Activated CD4-positive, alpha-beta T cell treated with anti-CD3 and anti-CD28 coated beads for 36 hours (primary cell): ENCODE measurements at regions not wholly inside any gene's neighbourhood (a gene's known extent, or its start where the extent isn't known, plus 50 kb on each side); places are given as distances from the start of the nearest gene placed in this dataset.

Experiments
- ATAC-seq: fragments of 200-7000 bp; cut with Tn5 transposase; one replicate; pipeline ENCODE4 v1.10.0; 2021; ENCODE audit warnings: mild to moderate bottlenecking, moderate library complexity
- CTCF ChIA-PET: fragments of 350-600 bp; sonication (Branson Sonifier 250); formaldehyde crosslinking; loops from one replicate; lab custom pipeline; 2021; ENCODE audit warnings: antibody characterized with exemption; lab: Charles Lee
- POLR2A ChIA-PET: fragments of 350-600 bp; sonication (Branson Sonifier 250); formaldehyde crosslinking; loops from one replicate; lab custom pipeline; 2021; ENCODE audit warnings: antibody characterized with exemption, inconsistent platforms; lab: Charles Lee
- DNase-seq: peaks from one replicate; pipeline ENCODE4 v3.0.0-alpha.2; 2020
- H3K27ac Mint-ChIP-seq: one replicate; pipeline ENCODE4 v1.8.0; 2021; ENCODE audit warnings: mixed read lengths
- H3K27me3 Mint-ChIP-seq: one replicate; pipeline ENCODE4 v1.8.0; 2021; ENCODE audit warnings: mixed read lengths
- H3K36me3 Mint-ChIP-seq: one replicate; pipeline ENCODE4 v1.8.0; 2021; ENCODE audit warnings: low read depth, mixed read lengths
- H3K4me1 Mint-ChIP-seq: one replicate; pipeline ENCODE4 v1.8.0; 2021; ENCODE audit warnings: mixed read lengths
- H3K4me3 Mint-ChIP-seq: one replicate; pipeline ENCODE4 v1.8.0; 2021; ENCODE audit warnings: mild to moderate bottlenecking, moderate library complexity, mixed read lengths
- H3K9me3 Mint-ChIP-seq: one replicate; pipeline ENCODE4 v1.8.0; 2021; ENCODE audit warnings: low read depth, mixed read lengths
- intact Hi-C, 2 experiments: fragments of 100-400 bp; cut with DNase I in 1 of 2; cut with micrococcal nuclease in 1 of 2; formaldehyde crosslinking; loops; one replicate each; pipeline versions ENCODE4 v1.14.2 to v1.15.1; 2022 to 2024; cut with DNase I, micrococcal nuclease

DNA sequence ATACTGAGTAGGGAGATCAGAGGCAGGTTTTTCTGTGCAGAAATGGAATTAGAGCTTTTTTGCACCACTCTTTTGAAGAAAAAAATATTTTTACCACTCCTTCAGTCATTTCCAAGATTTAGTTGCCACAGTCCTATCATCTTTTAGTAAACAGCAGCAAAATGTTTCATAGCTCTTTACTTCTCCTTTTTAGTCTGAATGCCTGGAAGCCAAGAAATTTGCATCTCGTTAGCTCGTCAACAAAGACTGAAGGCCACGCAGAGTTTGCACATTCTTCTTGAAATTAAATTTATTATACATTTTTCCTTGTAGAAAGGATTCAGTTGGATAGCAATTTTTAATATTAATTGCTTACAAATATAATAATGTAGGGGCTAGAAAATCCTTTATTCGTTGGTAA lies 544.5 kb upstream of the ATP2B1 start:
- no peak overlapping the region for H3K27ac Mint-ChIP-seq
- ATAC-seq: no peak
- no peaks in the 10 kb centered on the region for H3K36me3 Mint-ChIP-seq
- POLR2A ChIA-PET: no interaction called here
- H3K27me3 Mint-ChIP-seq: no peaks in the 10 kb centered on the region
- H3K4me3 Mint-ChIP-seq: no peak overlapping the region
- no peaks in the 10 kb centered on the region for H3K9me3 Mint-ChIP-seq
- CTCF ChIA-PET: interaction anchor here (1.0 to 1.2 kb wide), 2 partner anchors 18 to 27 kb away, joined by 3 read pairs; no protein-coding TSS in a partner anchor
- no peak for DNase-seq
- H3K4me1 Mint-ChIP-seq: peaks cover 11% of the 10 kb centered on the region
- intact Hi-C loops: loop anchor here (10.0 kb wide), 1 partner anchor 708 kb away; no protein-coding TSS in a partner anchor

DNA sequence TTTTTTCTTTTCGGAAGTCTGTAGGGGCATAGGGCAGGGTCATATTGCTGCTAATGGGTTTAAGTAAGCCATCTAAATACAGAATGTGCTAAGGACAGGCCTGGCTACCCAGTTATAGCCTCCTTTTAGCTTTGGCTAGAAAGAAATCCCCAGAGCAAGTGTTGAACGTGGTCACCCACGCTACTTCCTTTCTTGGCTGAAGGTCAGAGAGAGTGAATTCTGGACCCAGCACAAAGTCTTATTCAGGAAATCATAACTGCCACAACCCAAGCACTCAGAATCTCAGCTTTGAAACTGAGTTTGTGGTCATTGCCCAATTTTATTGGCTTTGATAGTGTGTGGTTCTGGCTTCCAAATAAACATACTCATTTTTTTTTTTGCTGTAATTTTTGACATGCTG lies 542.1 kb upstream of the ATP2B1 start:
- no peak for ATAC-seq
- DNase-seq: no peak
- Mint-ChIP-seq H3K27me3 (no peaks in the 10 kb centered on the region), H3K27ac (no peak overlapping the region), H3K4me3 (no peak overlapping the region), H3K36me3 (no peaks in the 10 kb centered on the region), H3K4me1 (peaks cover 11% of the 10 kb centered on the region), H3K9me3 (no peaks in the 10 kb centered on the region)
- CTCF ChIA-PET: no interaction called here
- POLR2A ChIA-PET: no interaction called here
- intact Hi-C loops: loop anchor here (10.0 kb wide), 1 partner anchor 706 kb away; no protein-coding TSS in a partner anchor

DNA sequence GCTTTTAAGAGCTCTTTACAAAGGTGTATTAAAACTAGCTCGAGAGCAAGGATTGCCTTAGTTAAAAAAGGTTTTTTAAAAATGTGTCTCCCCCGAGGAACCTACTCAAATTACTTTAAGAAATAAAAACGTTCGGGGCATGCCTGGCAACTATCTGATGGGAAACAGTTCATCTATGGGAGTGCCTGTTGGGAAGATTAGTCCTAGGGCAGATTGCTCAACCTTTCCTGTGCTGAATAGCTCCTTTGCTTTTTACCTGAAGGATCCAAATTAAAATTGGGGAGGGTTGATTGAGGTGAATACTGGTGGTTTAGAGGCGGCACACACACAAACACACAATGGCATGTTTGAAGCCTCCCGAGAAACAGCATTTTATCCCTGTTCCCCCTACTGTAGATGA lies 541.4 kb upstream of the ATP2B1 start:
- intact Hi-C loops: loop anchor here (10.0 kb wide), 1 partner anchor 705 kb away; no protein-coding TSS in a partner anchor
- Mint-ChIP-seq H3K9me3 (no peaks in the 10 kb centered on the region), H3K27me3 (no peaks in the 10 kb centered on the region), H3K4me3 (no peak overlapping the region), H3K4me1 (peaks cover 11% of the 10 kb centered on the region), H3K27ac (no peak overlapping the region), H3K36me3 (no peaks in the 10 kb centered on the region)
- DNase-seq: no peak
- ATAC-seq: no peak
- POLR2A ChIA-PET: no interaction called here
- CTCF ChIA-PET: interaction anchor here (0.9 kb wide), 1 partner anchor 544 kb away, joined by 3 read pairs; no protein-coding TSS in a partner anchor

DNA sequence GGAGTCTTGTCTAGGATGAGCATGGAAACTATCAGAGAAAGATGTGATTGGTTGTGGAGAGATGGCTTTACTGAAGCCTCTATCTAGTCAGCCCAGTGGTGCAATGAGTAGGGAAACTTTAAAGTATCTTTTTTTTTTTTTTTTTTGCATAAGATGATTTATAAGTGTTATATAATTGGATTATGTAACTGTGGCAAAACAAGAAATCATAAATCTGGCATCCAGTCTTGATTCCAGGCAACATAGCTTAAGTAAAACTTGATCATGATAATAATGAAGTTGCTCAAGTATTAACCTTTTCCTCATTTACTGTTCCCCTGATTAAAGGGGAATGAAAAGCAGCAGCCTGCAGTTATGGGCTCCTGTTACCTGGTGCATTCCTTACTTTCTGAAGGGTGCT lies 538.0 kb upstream of the ATP2B1 start:
- no peaks in the 10 kb centered on the region for H3K36me3 Mint-ChIP-seq
- ChIA-PET POLR2A (no interaction called here), CTCF (no interaction called here)
- H3K27me3 Mint-ChIP-seq: no peaks in the 10 kb centered on the region
- intact Hi-C loops: no loop called here
- H3K27ac Mint-ChIP-seq: no peak overlapping the region
- ATAC-seq (no peak), DNase-seq (no peak)
- H3K4me3 Mint-ChIP-seq: no peak overlapping the region
- no peaks in the 10 kb centered on the region for H3K4me1 Mint-ChIP-seq
- no peaks in the 10 kb centered on the region for H3K9me3 Mint-ChIP-seq

DNA sequence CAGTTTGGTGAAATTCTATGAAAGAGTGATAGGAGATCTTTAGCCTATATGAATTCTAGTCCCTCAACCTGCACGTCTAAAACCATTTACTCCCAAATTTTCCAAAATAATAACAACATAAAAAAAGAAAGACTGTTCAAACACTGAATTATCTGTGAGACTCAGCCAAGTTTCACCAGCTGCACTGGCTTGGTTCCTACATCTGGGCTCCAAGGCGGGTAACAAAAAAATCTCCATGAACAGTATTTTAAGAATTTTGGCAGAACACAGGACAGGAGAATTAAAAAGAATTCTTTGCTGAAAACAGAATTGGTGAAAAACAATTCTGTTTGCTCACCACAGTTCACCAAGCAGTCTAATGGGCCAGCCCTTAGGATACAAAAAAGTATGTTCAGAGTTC lies 536.8 kb upstream of the ATP2B1 start:
- Mint-ChIP-seq H3K4me1 (no peaks in the 10 kb centered on the region), H3K9me3 (no peaks in the 10 kb centered on the region), H3K4me3 (no peak overlapping the region), H3K36me3 (no peaks in the 10 kb centered on the region), H3K27ac (no peak overlapping the region), H3K27me3 (no peaks in the 10 kb centered on the region)
- ChIA-PET POLR2A (no interaction called here), CTCF (no interaction called here)
- intact Hi-C loops: no loop called here
- no peak for ATAC-seq
- DNase-seq: no peak

DNA sequence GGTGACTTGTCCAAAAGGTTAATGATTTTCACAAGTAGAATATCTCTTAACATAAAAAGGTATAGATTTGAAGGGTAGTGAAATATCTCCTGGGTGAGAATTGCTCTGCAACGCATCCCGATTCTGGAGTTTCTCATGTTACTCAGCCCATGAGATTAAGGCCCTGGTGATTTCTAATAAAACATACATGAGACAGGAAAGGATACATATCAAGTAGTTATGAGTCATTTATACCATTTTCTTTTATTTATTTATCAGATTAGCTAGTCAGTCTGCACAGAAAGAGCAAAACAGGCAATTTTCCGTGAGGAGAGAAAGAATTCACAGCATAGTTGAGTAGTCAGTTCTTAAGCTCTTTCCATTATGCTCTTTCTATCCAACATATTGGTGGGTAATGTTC lies 535.6 kb upstream of the ATP2B1 start:
- H3K36me3 Mint-ChIP-seq: no peaks in the 10 kb centered on the region
- DNase-seq: no peak
- POLR2A ChIA-PET: no interaction called here
- H3K4me1 Mint-ChIP-seq: no peaks in the 10 kb centered on the region
- no peaks in the 10 kb centered on the region for H3K27me3 Mint-ChIP-seq
- H3K4me3 Mint-ChIP-seq: no peak overlapping the region
- no peak overlapping the region for H3K27ac Mint-ChIP-seq
- ATAC-seq: no peak
- CTCF ChIA-PET: no interaction called here
- intact Hi-C loops: no loop called here
- H3K9me3 Mint-ChIP-seq: no peaks in the 10 kb centered on the region

DNA sequence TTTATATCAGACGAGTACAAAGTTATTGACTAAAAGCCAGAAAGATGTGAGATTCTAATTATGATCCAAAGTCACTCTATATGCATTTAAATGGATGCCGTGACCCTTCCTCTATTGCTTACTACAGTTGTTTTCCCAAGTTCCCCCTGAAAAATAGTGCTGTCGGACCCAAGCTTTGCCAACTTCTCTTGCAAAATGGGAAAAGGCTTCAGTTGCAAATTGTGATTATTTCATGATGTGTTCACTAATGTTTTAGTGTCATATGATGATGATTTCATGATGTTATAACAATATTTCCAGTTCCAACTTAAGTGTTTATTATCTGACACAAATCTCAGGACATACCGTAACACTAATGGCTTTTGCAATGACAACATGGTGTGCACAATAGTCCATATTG lies 534.6 kb upstream of the ATP2B1 start:
- Mint-ChIP-seq H3K4me3 (no peak overlapping the region), H3K4me1 (no peaks in the 10 kb centered on the region), H3K27me3 (no peaks in the 10 kb centered on the region), H3K27ac (no peak overlapping the region), H3K9me3 (no peaks in the 10 kb centered on the region), H3K36me3 (no peaks in the 10 kb centered on the region)
- ChIA-PET CTCF (interaction anchor here (0.9 kb wide), 1 partner anchor 18 kb away, joined by 4 read pairs; no protein-coding TSS in a partner anchor), POLR2A (no interaction called here)
- DNase-seq: no peak
- intact Hi-C loops: no loop called here
- ATAC-seq: no peak

DNA sequence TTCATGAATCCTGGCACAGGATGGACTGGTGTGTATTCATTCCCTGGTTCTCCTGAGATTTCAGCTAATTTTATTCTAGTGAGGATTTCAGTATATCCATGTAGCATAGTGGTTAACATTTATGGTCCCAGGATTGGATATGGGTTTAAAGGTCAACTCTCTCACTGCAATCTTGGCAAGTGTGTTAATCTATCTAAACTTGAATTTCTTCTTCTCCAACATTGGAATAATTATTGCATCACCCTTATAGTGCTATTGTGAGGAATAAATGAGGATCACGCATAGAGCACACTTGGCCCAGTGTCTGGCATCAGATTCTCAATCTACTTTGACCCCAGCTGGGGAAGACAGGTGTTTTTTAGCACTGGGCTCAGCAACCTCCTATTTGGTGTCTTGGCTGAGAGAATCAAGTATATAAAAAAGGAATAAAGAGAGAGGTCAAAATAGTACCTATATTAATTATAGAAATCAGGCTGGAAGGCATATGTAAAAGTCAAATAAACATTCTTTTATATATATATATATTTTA lies 531.2 kb upstream of the ATP2B1 start:
- H3K9me3 Mint-ChIP-seq: peaks cover 2% of the 10 kb centered on the region
- peaks cover 5% of the 10 kb centered on the region for H3K27me3 Mint-ChIP-seq
- ChIA-PET POLR2A (no interaction called here), CTCF (no interaction called here)
- DNase-seq (no peak), ATAC-seq (no peak)
- intact Hi-C loops: no loop called here
- H3K4me1 Mint-ChIP-seq: no peaks in the 10 kb centered on the region
- no peaks in the 10 kb centered on the region for H3K36me3 Mint-ChIP-seq
- H3K27ac Mint-ChIP-seq: no peak overlapping the region
- H3K4me3 Mint-ChIP-seq: no peak overlapping the region

DNA sequence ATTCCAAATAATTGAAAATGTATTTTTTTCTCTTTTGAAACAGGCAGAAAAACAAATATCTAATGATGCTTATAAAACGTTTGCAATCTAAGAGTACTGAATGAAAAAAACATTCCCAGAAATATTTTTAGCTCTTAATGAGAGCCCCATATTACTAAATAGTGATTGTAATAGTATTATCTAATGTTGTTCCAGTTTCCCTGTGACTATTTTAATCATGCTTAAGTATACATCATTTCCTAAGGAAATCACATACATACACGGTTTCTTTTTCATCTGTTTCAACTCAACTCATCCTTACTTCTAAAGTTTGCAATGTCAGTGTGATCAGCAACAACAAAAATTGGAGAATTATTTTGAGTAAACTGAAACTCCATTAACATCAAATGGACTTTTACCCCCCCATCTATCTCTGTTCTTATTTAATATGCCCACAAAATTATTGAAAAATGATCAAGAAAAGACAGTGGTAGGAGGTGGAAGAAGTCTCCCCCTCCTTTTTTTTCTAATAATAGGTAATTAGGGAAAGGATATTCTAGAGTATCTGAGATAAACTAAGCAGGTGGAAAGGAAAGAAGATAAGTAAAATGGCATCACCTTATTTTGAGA lies 530.1 kb upstream of the ATP2B1 start:
- Mint-ChIP-seq H3K4me1 (no peaks in the 10 kb centered on the region), H3K27me3 (peaks cover 5% of the 10 kb centered on the region), H3K36me3 (no peaks in the 10 kb centered on the region), H3K4me3 (no peak overlapping the region), H3K9me3 (peaks cover 2% of the 10 kb centered on the region), H3K27ac (no peak overlapping the region)
- ATAC-seq: no peak
- DNase-seq: no peak
- intact Hi-C loops: no loop called here
- CTCF ChIA-PET: no interaction called here
- POLR2A ChIA-PET: interaction anchor here (0.5 kb wide), 1 partner anchor 130 kb away, joined by 3 read pairs; no protein-coding TSS in a partner anchor

DNA sequence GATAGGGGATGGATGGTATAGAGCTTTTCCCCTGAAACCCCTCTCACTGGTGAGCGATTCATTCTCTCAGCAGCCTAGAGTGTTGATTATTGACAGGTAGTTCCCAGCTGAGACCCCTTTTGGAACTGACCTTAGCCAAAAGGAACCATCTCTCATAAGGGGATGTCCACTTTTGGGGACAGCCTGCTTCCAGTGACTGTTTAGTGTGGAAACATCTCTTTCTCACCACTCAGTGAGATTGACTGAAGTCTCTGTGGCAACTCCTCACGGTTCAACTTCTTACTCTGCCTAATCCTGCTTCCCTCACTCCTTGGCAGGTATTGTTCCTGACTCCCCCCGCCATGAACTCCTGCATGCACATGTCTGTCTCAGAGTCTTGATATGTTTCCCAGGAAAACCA lies 529.2 kb upstream of the ATP2B1 start:
- DNase-seq (no peak), ATAC-seq (no peak)
- no peaks in the 10 kb centered on the region for H3K4me1 Mint-ChIP-seq
- no peak overlapping the region for H3K27ac Mint-ChIP-seq
- no peak overlapping the region for H3K4me3 Mint-ChIP-seq
- intact Hi-C loops: no loop called here
- H3K36me3 Mint-ChIP-seq: no peaks in the 10 kb centered on the region
- peaks cover 5% of the 10 kb centered on the region for H3K27me3 Mint-ChIP-seq
- CTCF ChIA-PET: interaction anchor here (0.6 kb wide), 1 partner anchor 1608 kb away, joined by 3 read pairs; no protein-coding TSS in a partner anchor
- POLR2A ChIA-PET: no interaction called here
- H3K9me3 Mint-ChIP-seq: peaks cover 2% of the 10 kb centered on the region

DNA sequence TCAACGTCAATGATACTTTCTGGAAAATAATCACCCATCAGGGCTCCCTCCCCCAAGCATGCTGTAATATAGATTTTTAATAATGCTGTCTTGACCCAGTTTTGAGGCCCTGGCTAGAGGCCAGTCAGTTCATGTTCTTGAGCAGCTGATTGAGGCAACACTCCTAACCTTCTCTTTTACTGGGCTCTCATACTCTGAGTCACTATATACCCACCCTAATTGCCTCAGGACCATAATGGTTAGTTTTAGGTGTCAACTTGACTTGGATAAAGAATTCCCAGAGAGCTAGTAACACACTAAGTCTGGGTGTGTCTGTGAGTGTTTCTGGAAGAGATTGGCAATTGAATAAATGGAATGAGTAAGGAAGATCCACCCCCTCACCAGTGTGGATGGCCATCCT lies 527.0 kb upstream of the ATP2B1 start:
- no peaks in the 10 kb centered on the region for H3K4me1 Mint-ChIP-seq
- peaks cover 5% of the 10 kb centered on the region for H3K27me3 Mint-ChIP-seq
- DNase-seq (no peak), ATAC-seq (no peak)
- peaks cover 2% of the 10 kb centered on the region for H3K9me3 Mint-ChIP-seq
- ChIA-PET CTCF (interaction anchor here (0.9 kb wide), 1 partner anchor 17 kb away, joined by 3 read pairs; no protein-coding TSS in a partner anchor), POLR2A (no interaction called here)
- intact Hi-C loops: no loop called here
- H3K36me3 Mint-ChIP-seq: no peaks in the 10 kb centered on the region
- H3K27ac Mint-ChIP-seq: no peak overlapping the region
- H3K4me3 Mint-ChIP-seq: no peak overlapping the region

DNA sequence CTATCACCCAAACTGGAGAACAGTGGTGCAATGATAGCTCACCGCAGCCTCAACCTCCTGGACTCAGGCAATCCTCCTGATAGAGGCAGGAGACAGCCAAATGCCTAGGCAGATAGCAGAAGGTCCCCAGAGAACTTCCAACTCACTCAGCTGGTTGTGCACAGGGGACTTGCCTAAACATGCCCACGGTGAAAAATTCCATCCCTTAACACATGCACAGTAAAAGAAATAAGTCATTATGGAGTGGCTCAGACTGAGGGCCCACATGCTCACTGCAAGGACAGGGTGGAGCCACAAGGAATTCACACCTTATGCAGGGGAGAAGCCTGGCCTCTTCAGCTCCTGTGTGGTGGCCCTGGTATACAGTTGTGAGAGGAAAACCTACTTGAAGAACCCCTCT lies 525.8 kb upstream of the ATP2B1 start:
- intact Hi-C loops: no loop called here
- Mint-ChIP-seq H3K27me3 (peaks cover 5% of the 10 kb centered on the region), H3K27ac (no peak overlapping the region), H3K36me3 (no peaks in the 10 kb centered on the region), H3K4me1 (no peaks in the 10 kb centered on the region), H3K4me3 (no peak overlapping the region), H3K9me3 (peaks cover 2% of the 10 kb centered on the region)
- ChIA-PET CTCF (interaction anchor here (0.6 kb wide), 1 partner anchor 188 kb away, joined by 3 read pairs; no protein-coding TSS in a partner anchor), POLR2A (no interaction called here)
- ATAC-seq: no peak
- DNase-seq: no peak
